GM06990 (cell line): ENCODE measurements at regions not wholly inside any gene's neighbourhood (a gene's known extent, or its start where the extent isn't known, plus 50 kb on each side); places are given as distances from the start of the nearest gene placed in this dataset.

Experiments used
- DNase-seq: peaks from one replicate; pipeline ENCODE4 v3.0.0-alpha.2; 2011; ENCODE audit not compliant: insufficient read length; ENCODE audit errors: extremely low read depth
- H3K27me3 ChIP-seq: replicated peaks from 2 replicates; pipeline ENCODE4 v1.6.0; 2011; ENCODE audit warnings: low read length; ENCODE audit not compliant: control insufficient read depth, insufficient read depth
- H3K36me3 ChIP-seq: 2 replicates; pipeline ENCODE4 v1.5.1; 2011; ENCODE audit warnings: low read length; ENCODE audit not compliant: control insufficient read depth, insufficient read depth
- H3K4me3 ChIP-seq: replicated peaks from 2 replicates; pipeline ENCODE4 v1.5.1; 2011; ENCODE audit warnings: low read depth, mild to moderate bottlenecking, control low read depth, low read length
- CTCF ChIP-seq: IDR thresholded peaks from 2 replicates; pipeline ENCODE4 v1.5.1; 2011; ENCODE audit warnings: low read length, control low read depth, mild to moderate bottlenecking, inconsistent platforms; ENCODE audit not compliant: insufficient read depth, poor library complexity, severe bottlenecking

- no peak for TF ChIP-seq CTCF
- no peak for DNase-seq
- Histone ChIP-seq H3K27me3 (no peaks in the 10 kb centered on the region), H3K4me3 (no peak overlapping the region), H3K36me3 (no peaks in the 10 kb centered on the region)
Observed at GRCh38 chr4:23686169-23686897, 203.5 kb downstream of the PPARGC1A start.

- no peak for TF ChIP-seq CTCF
- Histone ChIP-seq H3K36me3 (no peaks in the 10 kb centered on the region), H3K27me3 (no peaks in the 10 kb centered on the region), H3K4me3 (no peak overlapping the region)
- DNase-seq, result no peak
Observed at GRCh38 chr4:23685471-23685870, 204.4 kb downstream of the PPARGC1A start.

- TF ChIP-seq CTCF, result no peak
- no peak for DNase-seq
- H3K27me3 ChIP-seq, result no peaks in the 10 kb centered on the region
- H3K4me3 ChIP-seq, result no peak overlapping the region
- no peaks in the 10 kb centered on the region for H3K36me3 ChIP-seq
Observed at GRCh38 chr4:23680671-23681518, 209.0 kb downstream of the PPARGC1A start.

- no peak overlapping the region for H3K4me3 ChIP-seq
- no peak for DNase-seq
- H3K36me3 ChIP-seq, result no peaks in the 10 kb centered on the region
- no peaks in the 10 kb centered on the region for H3K27me3 ChIP-seq
- no peak for TF ChIP-seq CTCF
Observed at GRCh38 chr4:23674694-23675093, 215.2 kb downstream of the PPARGC1A start.

- Histone ChIP-seq H3K4me3 (no peak overlapping the region), H3K36me3 (no peaks in the 10 kb centered on the region), H3K27me3 (no peaks in the 10 kb centered on the region)
- no peak for DNase-seq
- no peak for TF ChIP-seq CTCF
Observed at GRCh38 chr4:23667659-23668058, 222.2 kb downstream of the PPARGC1A start.
